Common myeloid progenitor, CD34-positive (primary cell): ENCODE measurements at regions not wholly inside any gene's neighbourhood (a gene's known extent, or its start where the extent isn't known, plus 50 kb on each side); places are given as distances from the start of the nearest gene placed in this dataset.

Source experiments
- CTCF ChIA-PET: fragments of 350-600 bp; sonication (Branson Sonifier 250); formaldehyde crosslinking; loops from one replicate; lab custom pipeline; 2021; ENCODE audit warnings: antibody characterized with exemption; lab: Charles Lee
- POLR2A ChIA-PET: fragments of 350-600 bp; sonication (Branson Sonifier 250); formaldehyde crosslinking; loops from one replicate; lab custom pipeline; 2021; ENCODE audit warnings: antibody characterized with exemption; lab: Charles Lee
- DNase-seq, 3 donors: peaks; one replicate each; pipeline versions ENCODE4 v3.0.0 to v3.0.0-alpha.2; 2013
- H3K27ac ChIP-seq, 2 experiments: 1 replicate in 1 of 2; 2 replicates in 1 of 2; pipeline ENCODE4 v1.7.0; 2013; ENCODE audit warnings: inconsistent platforms in 2 of 2, low read length in 2 of 2, mild to moderate bottlenecking in 2 of 2, low read depth in 1 of 2, moderate library complexity in 1 of 2; ENCODE audit not compliant: severe bottlenecking in 2 of 2, insufficient read depth in 1 of 2, poor library complexity in 1 of 2
- H3K27me3 ChIP-seq, 5 experiments: replicated peaks in 2 of 5; 1 replicate in 3 of 5; 2 replicates in 2 of 5; pipeline versions ENCODE4 v1.6.1 to v1.7.0; 2013; ENCODE audit warnings: low read length in 4 of 5, mild to moderate bottlenecking in 2 of 5, moderate library complexity in 2 of 5, inconsistent platforms in 1 of 5; ENCODE audit not compliant: insufficient read depth in 5 of 5, control insufficient read depth in 4 of 5
- H3K36me3 ChIP-seq, 4 experiments: 1 replicate in 2 of 4; 2 replicates in 2 of 4; pipeline versions ENCODE4 v1.6.1 to v1.7.0; 2013; ENCODE audit warnings: low read length in 3 of 4, control low read depth in 1 of 4, mild to moderate bottlenecking in 1 of 4; ENCODE audit not compliant: control insufficient read depth in 4 of 4, insufficient read depth in 4 of 4
- H3K4me1 ChIP-seq, 4 experiments: 1 replicate in 3 of 4; 2 replicates in 1 of 4; pipeline versions ENCODE4 v1.6.1 to v1.7.1; 2013; ENCODE audit warnings: low read length in 3 of 4, mild to moderate bottlenecking in 3 of 4, control low read depth in 1 of 4, inconsistent platforms in 1 of 4, moderate library complexity in 1 of 4; ENCODE audit not compliant: control insufficient read depth in 4 of 4, insufficient read depth in 4 of 4; ENCODE audit errors: control extremely low read depth in 1 of 4
- H3K4me3 ChIP-seq, 7 experiments: 1 replicate in 4 of 7; 2 replicates in 3 of 7; pipeline versions ENCODE4 v1.5.1 to v1.7.0; 2013; ENCODE audit warnings: mild to moderate bottlenecking in 7 of 7, low read length in 6 of 7, moderate library complexity in 6 of 7, inconsistent platforms in 2 of 7, low read depth in 2 of 7, control low read depth in 1 of 7; ENCODE audit not compliant: insufficient read depth in 4 of 7, control insufficient read depth in 1 of 7; ENCODE audit errors: extremely low read depth in 1 of 7
- H3K9me3 ChIP-seq, 5 experiments: 1 replicate in 4 of 5; 2 replicates in 1 of 5; pipeline versions ENCODE4 v1.6.1 to v1.7.1; 2013; ENCODE audit warnings: low read length in 4 of 5, mild to moderate bottlenecking in 2 of 5, inconsistent platforms in 1 of 5, low read depth in 1 of 5, moderate library complexity in 1 of 5; ENCODE audit not compliant: control insufficient read depth in 4 of 5, insufficient read depth in 2 of 5; ENCODE audit errors: control extremely low read depth in 1 of 5
- WGBS: methylation state at CpG from one replicate; pipeline ENCODE4 v1.1.5; 2013; ENCODE audit not compliant: insufficient coverage; 5-methylcytosine and 5-hydroxymethylcytosine counted together

DNA sequence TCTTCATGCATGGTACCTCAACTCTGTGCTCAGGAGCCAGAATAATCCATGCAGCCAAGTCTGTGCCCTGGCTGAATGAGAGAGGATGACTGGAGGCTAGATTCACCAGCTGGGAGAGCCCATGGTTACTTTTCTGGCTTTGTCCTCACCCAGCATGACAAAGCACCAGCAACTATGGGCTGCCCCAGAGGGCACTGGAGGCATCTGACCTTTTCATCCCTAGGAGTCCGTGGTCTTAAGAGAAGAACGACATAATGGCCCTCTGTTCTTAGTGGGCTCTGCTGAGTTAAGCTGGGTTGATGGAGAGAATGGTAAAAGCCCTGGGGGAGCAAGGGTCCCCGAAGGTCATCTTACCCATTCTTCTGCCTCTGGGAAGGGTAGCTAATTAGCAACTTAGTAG, 54.6 kb upstream of the TNP1 start:
- WGBS: 100% methylated on average over 2 of the region's 3 CpGs
- Histone ChIP-seq H3K36me3 (no peaks in the 10 kb centered on the region), H3K4me3 (no peak overlapping the region), H3K27ac (no peak overlapping the region), H3K27me3 (peaks cover 0 to 3% (median 0%) of the 10 kb centered on the region in 5 experiments), H3K9me3 (peaks cover 0 to 2% (median 0%) of the 10 kb centered on the region in 5 experiments), H3K4me1 (no peaks in the 10 kb centered on the region)
- CTCF ChIA-PET: no interaction called here
- no peak for DNase-seq
- POLR2A ChIA-PET: no interaction called here

DNA sequence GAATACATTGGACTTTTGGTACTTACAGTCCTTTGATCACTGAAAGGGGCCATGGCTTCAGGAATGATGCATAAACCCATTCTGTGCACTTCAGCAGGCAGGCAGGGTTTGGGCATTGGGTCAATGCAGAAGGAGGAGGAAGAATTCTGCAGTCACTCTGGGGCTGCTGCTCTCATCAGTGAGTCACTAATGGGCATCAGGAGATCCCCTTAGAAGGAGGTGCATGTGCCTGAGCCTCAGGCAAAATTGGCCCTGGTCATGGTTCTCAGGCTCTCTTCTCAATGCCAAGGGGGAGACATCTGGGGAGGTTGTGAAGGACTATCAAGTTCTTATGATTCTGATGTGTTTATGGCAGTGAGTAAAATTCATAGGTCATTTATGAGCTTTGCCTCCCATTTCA, 52.0 kb upstream of the TNP1 start:
- DNase-seq: no peak
- Histone ChIP-seq H3K4me1 (no peaks in the 10 kb centered on the region), H3K9me3 (peaks cover 0 to 2% (median 0%) of the 10 kb centered on the region in 5 experiments), H3K27ac (no peak overlapping the region), H3K4me3 (no peak overlapping the region), H3K27me3 (peaks cover 0 to 3% (median 0%) of the 10 kb centered on the region in 5 experiments), H3K36me3 (no peaks in the 10 kb centered on the region)
- POLR2A ChIA-PET: interaction anchor here (0.6 kb wide), 1 partner anchor 10 kb away, joined by 3 read pairs; no protein-coding TSS in a partner anchor
- CTCF ChIA-PET: no interaction called here

DNA sequence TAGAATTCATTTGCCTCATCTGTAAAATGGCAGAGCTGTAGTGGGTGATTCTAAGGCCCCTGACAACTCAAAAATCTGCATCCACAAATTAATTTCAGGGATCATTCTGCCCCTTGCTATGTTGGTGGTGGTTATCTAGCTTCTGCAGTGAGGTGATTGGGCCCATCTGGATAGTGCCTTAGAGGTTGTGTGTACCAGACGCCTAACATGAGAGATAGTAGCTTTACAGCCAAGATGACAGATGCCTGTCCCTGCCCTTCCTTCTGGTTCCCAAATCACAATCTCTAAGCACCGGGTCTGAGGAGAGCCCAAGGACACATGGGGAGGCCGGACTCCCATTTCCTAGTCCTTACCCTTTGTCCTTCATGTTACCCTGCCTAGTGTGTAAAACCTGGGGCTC, 51.1 kb upstream of the TNP1 start:
- no peak overlapping the region for H3K27ac ChIP-seq
- CTCF ChIA-PET: no interaction called here
- peaks cover 0 to 3% (median 0%) of the 10 kb centered on the region in 5 experiments for H3K27me3 ChIP-seq
- no peak for DNase-seq
- H3K36me3 ChIP-seq: no peaks in the 10 kb centered on the region
- H3K4me3 ChIP-seq: no peak overlapping the region
- H3K4me1 ChIP-seq: no peaks in the 10 kb centered on the region
- H3K9me3 ChIP-seq: peaks cover 0 to 2% (median 0%) of the 10 kb centered on the region in 5 experiments
- 96% methylated on average over 3 of the region's 3 CpGs for WGBS
- POLR2A ChIA-PET: interaction anchor here (0.6 kb wide), 1 partner anchor 163 kb away, joined by 3 read pairs; no protein-coding TSS in a partner anchor

DNA sequence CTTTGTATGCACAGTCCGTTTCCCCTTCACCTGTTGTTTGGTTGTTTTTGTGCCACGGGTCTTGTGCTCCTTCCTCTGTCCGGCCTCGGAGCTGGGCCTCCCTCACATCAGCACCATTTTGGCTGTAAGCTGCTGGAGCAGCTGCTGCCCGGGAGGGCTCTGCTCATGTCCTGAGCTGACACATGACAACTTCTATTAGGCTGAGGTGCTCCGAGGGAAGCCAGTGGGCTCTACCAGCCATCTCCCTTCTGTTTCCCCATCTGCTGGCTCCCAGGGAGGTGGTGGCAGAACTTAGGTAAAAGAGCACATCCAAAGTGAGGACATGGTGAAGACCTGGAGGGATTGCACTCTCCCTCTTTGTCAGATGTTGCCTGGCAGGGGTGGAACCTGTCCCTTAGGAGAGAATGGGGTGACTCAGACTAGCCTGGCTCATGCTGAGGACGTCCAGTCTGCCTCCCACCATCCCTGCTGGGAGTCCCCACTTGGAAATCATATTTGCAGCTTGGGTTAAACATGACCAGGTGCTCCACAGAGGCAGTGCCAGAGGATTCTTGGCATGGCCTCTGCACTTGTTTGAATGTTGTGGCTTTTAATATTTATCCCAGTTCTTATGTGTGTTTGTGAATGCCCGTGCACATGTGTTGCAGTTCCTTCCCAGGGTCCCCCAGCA, 49.8 kb upstream of the TNP1 start:
- CTCF ChIA-PET: no interaction called here
- no peaks in the 10 kb centered on the region for H3K36me3 ChIP-seq

More for the DNA sequence above, 49.8 kb upstream of the TNP1 start:
- H3K4me1 ChIP-seq: no peaks in the 10 kb centered on the region
- no peak for DNase-seq
- POLR2A ChIA-PET: interaction anchor here (1.2 kb wide), 1 partner anchor 10 kb away, joined by 3 read pairs; no protein-coding TSS in a partner anchor
- H3K9me3 ChIP-seq: peaks cover 0 to 2% (median 0%) of the 10 kb centered on the region in 5 experiments
- peaks cover 0 to 3% (median 0%) of the 10 kb centered on the region in 5 experiments for H3K27me3 ChIP-seq
- H3K27ac ChIP-seq: no peak overlapping the region
- WGBS: 76% methylated on average over 8 of the region's 8 CpGs
- H3K4me3 ChIP-seq: no peak overlapping the region
